CD14-positive monocyte (primary cell): ENCODE measurements at regions not wholly inside any gene's neighbourhood (a gene's known extent, or its start where the extent isn't known, plus 50 kb on each side); places are given as distances from the start of the nearest gene placed in this dataset.

Experiments
- DNase-seq, 3 donors: peaks; one replicate each; pipeline ENCODE4 v3.0.0-alpha.2; 2011 to 2022
- H2AFZ ChIP-seq: 2 replicates; pipeline ENCODE4 v1.6.0; 2012; ENCODE audit warnings: mild to moderate bottlenecking, low read depth, low read length, inconsistent platforms; ENCODE audit not compliant: insufficient read depth, poor library complexity, severe bottlenecking
- H3K27ac ChIP-seq, 2 donors: 1 replicate in 1 of 2; 2 replicates in 1 of 2; pipeline ENCODE4 v1.5.1; 2012 to 2013; ENCODE audit warnings: low read length in 2 of 2, control low read depth in 1 of 2, inconsistent platforms in 1 of 2, low read depth in 1 of 2, mild to moderate bottlenecking in 1 of 2
- H3K27me3 ChIP-seq, 2 donors: one replicate each; pipeline versions ENCODE4 v1.6.0 to v1.6.1; 2011 to 2013; ENCODE audit warnings: low read length in 2 of 2; ENCODE audit not compliant: control insufficient read depth in 2 of 2, insufficient read depth in 2 of 2
- H3K36me3 ChIP-seq, 2 donors: replicated peaks in 1 of 2; 1 replicate in 1 of 2; 2 replicates in 1 of 2; pipeline versions ENCODE4 v1.5.1 to v1.6.1; 2012 to 2013; ENCODE audit warnings: low read length in 2 of 2, control low read depth in 1 of 2, inconsistent platforms in 1 of 2, mild to moderate bottlenecking in 1 of 2; ENCODE audit not compliant: insufficient read depth in 2 of 2, control insufficient read depth in 1 of 2
- H3K4me1 ChIP-seq, 2 donors: 1 replicate in 1 of 2; 2 replicates in 1 of 2; pipeline versions ENCODE4 v1.5.1 to v1.6.1; 2012 to 2013; ENCODE audit warnings: low read length in 2 of 2, control low read depth in 1 of 2, inconsistent platforms in 1 of 2, mild to moderate bottlenecking in 1 of 2, moderate library complexity in 1 of 2; ENCODE audit not compliant: insufficient read depth in 2 of 2, control insufficient read depth in 1 of 2
- H3K4me2 ChIP-seq: replicated peaks from 2 replicates; pipeline ENCODE3; 2012; ENCODE audit warnings: low read length, moderate library complexity, mild to moderate bottlenecking; ENCODE audit not compliant: poor library complexity, severe bottlenecking; ENCODE audit errors: extremely low read depth
- H3K4me3 ChIP-seq, 3 experiments: fragments of 200-600 bp in 1 of 3; sonication (generic) in 1 of 3; replicated peaks in 1 of 3; 1 replicate in 2 of 3; 2 replicates in 1 of 3; pipeline ENCODE4 v1.5.1; 2011 to 2013; ENCODE audit warnings: low read length in 3 of 3, mild to moderate bottlenecking in 3 of 3, control low read depth in 2 of 3, low read depth in 2 of 3, inconsistent platforms in 1 of 3, moderate library complexity in 1 of 3
- H3K79me2 ChIP-seq: 2 replicates; pipeline ENCODE4 v1.6.0; 2012; ENCODE audit warnings: mild to moderate bottlenecking, control low read depth, inconsistent platforms, low read length, moderate library complexity; ENCODE audit not compliant: insufficient read depth
- H3K9ac ChIP-seq: 2 replicates; pipeline ENCODE4 v1.6.0; 2017; ENCODE audit warnings: low read length, mild to moderate bottlenecking; ENCODE audit not compliant: insufficient read depth, poor library complexity, severe bottlenecking
- H3K9me3 ChIP-seq, 2 donors: replicated peaks in 1 of 2; 1 replicate in 1 of 2; 2 replicates in 1 of 2; pipeline versions ENCODE4 v1.5.1 to v1.6.1; 2012 to 2013; ENCODE audit warnings: low read length in 2 of 2, control low read depth in 1 of 2; ENCODE audit not compliant: control insufficient read depth in 1 of 2, insufficient read depth in 1 of 2
- H4K20me1 ChIP-seq: 2 replicates; pipeline ENCODE4 v1.6.0; 2012; ENCODE audit warnings: mild to moderate bottlenecking, low read length, control low read depth, moderate library complexity; ENCODE audit not compliant: insufficient read depth
- H3K27ac Mint-ChIP-seq, 7 donors: one replicate each; pipeline ENCODE4 v1.8.0; 2020; ENCODE audit warnings: mild to moderate bottlenecking in 7 of 7, mixed read lengths in 7 of 7, moderate library complexity in 6 of 7, inconsistent platforms in 2 of 7
- H3K27me3 Mint-ChIP-seq, 3 donors: one replicate each; pipeline ENCODE4 v1.8.0; 2021 to 2022; ENCODE audit warnings: low read depth in 3 of 3, mild to moderate bottlenecking in 3 of 3, mixed read lengths in 3 of 3, moderate library complexity in 3 of 3, inconsistent platforms in 1 of 3
- H3K36me3 Mint-ChIP-seq, 2 donors: one replicate each; pipeline ENCODE4 v1.8.0; 2020; ENCODE audit warnings: mixed read lengths in 2 of 2, inconsistent platforms in 1 of 2, mild to moderate bottlenecking in 1 of 2
- H3K4me1 Mint-ChIP-seq: one replicate; pipeline ENCODE4 v1.8.0; 2020; ENCODE audit warnings: mild to moderate bottlenecking, mixed read lengths
- H3K4me3 Mint-ChIP-seq, 2 donors: one replicate each; pipeline ENCODE4 v1.8.0; 2020; ENCODE audit warnings: mild to moderate bottlenecking in 2 of 2, mixed read lengths in 2 of 2, moderate library complexity in 1 of 2
- H3K9me3 Mint-ChIP-seq, 7 donors: one replicate each; pipeline ENCODE4 v1.8.0; 2020 to 2022; ENCODE audit warnings: mixed read lengths in 7 of 7, mild to moderate bottlenecking in 6 of 7, moderate library complexity in 6 of 7, inconsistent platforms in 2 of 7
- WGBS: methylation state at CpG from one replicate; pipeline ENCODE4 v1.1.5; 2013; ENCODE audit warnings: missing lambda C conversion rate; ENCODE audit not compliant: insufficient coverage; 5-methylcytosine and 5-hydroxymethylcytosine counted together
- intact Hi-C, 2 donors: fragments of 100-400 bp; cut with micrococcal nuclease; formaldehyde crosslinking; loops; one replicate each; pipeline versions ENCODE4 v1.15.0 to v1.15.1; 2023
- TF ChIP-seq, protein P1 (sequence below): fragments of 200-600 bp; IDR thresholded peaks from one replicate; pipeline ENCODE4 v1.8.0; 2022; ENCODE audit warnings: antibody characterized with exemption, mild to moderate bottlenecking

DNA sequence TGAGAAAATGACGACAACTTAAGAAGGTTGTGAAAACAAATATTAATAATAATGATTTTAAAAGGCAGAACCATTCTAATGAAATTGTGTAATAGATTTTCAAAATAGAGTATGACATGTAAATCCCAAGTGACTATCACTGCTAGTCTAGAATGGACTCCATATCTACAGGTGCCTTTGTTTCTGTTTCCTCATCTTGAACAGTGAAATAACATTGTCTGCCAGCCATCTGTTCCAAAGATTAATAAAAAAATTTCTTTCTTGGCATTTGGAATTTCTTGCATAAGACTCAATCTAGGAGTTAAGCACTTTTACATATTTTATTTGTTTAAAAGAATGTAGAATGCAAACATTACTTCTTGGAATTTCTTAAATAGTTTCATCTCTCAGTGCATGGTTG, 520.1 kb upstream of the ARGLU1 start:
- Mint-ChIP-seq H3K27ac (no peak overlapping the region), H3K9me3 (peaks cover 0 to 5% (median 2%) of the 10 kb centered on the region in 7 donors), H3K27me3 (peaks cover 0 to 3% (median 2%) of the 10 kb centered on the region in 3 donors), H3K4me1 (no peaks in the 10 kb centered on the region), H3K36me3 (no peaks in the 10 kb centered on the region), H3K4me3 (no peak overlapping the region)
- Histone ChIP-seq H2AFZ (no peak overlapping the region), H3K4me2 (no peak overlapping the region), H3K9ac (no peak overlapping the region), H3K27ac (no peak overlapping the region), H4K20me1 (no peaks in the 10 kb centered on the region), H3K36me3 (no peaks in the 10 kb centered on the region), H3K4me1 (no peaks in the 10 kb centered on the region), H3K9me3 (peaks cover 0 to 6% of the 10 kb centered on the region in 2 donors), H3K4me3 (no peak overlapping the region), H3K27me3 (no peaks in the 10 kb centered on the region), H3K79me2 (no peaks in the 10 kb centered on the region)
- TF ChIP-seq, protein P1, sequence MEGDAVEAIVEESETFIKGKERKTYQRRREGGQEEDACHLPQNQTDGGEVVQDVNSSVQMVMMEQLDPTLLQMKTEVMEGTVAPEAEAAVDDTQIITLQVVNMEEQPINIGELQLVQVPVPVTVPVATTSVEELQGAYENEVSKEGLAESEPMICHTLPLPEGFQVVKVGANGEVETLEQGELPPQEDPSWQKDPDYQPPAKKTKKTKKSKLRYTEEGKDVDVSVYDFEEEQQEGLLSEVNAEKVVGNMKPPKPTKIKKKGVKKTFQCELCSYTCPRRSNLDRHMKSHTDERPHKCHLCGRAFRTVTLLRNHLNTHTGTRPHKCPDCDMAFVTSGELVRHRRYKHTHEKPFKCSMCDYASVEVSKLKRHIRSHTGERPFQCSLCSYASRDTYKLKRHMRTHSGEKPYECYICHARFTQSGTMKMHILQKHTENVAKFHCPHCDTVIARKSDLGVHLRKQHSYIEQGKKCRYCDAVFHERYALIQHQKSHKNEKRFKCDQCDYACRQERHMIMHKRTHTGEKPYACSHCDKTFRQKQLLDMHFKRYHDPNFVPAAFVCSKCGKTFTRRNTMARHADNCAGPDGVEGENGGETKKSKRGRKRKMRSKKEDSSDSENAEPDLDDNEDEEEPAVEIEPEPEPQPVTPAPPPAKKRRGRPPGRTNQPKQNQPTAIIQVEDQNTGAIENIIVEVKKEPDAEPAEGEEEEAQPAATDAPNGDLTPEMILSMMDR = no peak
- no peak for DNase-seq
- WGBS = no CpG with 5 or more reads among the region's 1 CpG
- intact Hi-C loops = no loop called here

DNA sequence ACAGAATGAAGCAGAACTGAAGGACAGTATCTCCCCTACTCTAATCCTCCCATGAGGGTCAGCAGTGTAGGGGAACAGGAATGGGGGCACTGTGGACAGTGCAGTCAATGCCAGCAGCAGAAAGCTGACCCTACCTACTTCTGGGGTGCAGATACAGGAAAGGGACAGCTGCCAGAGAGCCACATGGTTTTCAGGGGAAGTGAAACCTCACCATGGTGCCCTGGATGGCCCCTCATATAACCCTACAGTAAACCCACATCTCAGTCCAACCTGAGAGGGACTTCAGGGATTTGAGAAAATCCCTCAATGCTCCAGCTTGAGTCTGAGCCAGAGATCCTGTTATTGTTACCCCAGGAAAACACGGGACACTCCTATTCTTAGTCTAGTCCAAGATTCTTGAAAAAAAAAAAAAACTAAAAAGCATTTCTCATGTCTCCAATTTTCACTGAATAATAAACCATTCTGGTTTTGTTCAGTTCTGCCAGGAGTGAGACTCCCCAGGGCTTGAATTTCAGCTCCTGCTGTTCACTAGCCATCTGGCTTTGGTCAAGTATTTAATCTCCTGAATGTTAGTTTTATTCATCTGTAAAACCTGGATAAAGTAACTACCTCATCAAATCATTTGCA, 511.6 kb upstream of the ARGLU1 start:
- TF ChIP-seq, protein P1 = no peak
- Mint-ChIP-seq H3K9me3 (peaks cover 3 to 11% (median 8%) of the 10 kb centered on the region in 7 donors), H3K27ac (no peak overlapping the region), H3K4me3 (no peak overlapping the region), H3K4me1 (no peaks in the 10 kb centered on the region), H3K36me3 (no peaks in the 10 kb centered on the region), H3K27me3 (no peaks in the 10 kb centered on the region)
- intact Hi-C loops = no loop called here
- 100% methylated on average over 1 of the region's 1 CpG for WGBS
- Histone ChIP-seq H3K9me3 (peaks cover 0 to 15% of the 10 kb centered on the region in 2 donors), H3K4me2 (no peak overlapping the region), H3K27ac (no peak overlapping the region), H3K79me2 (no peaks in the 10 kb centered on the region), H4K20me1 (no peaks in the 10 kb centered on the region), H2AFZ (no peak overlapping the region), H3K9ac (no peak overlapping the region), H3K4me3 (no peak overlapping the region), H3K36me3 (no peaks in the 10 kb centered on the region), H3K27me3 (no peaks in the 10 kb centered on the region), H3K4me1 (no peaks in the 10 kb centered on the region)
- DNase-seq = no peak
